ENCODE measurements at regions not wholly inside any gene's neighbourhood (a gene's known extent, or its start where the extent isn't known, plus 50 kb on each side); places are given as distances from the start of the nearest gene placed in this dataset.

DNA sequence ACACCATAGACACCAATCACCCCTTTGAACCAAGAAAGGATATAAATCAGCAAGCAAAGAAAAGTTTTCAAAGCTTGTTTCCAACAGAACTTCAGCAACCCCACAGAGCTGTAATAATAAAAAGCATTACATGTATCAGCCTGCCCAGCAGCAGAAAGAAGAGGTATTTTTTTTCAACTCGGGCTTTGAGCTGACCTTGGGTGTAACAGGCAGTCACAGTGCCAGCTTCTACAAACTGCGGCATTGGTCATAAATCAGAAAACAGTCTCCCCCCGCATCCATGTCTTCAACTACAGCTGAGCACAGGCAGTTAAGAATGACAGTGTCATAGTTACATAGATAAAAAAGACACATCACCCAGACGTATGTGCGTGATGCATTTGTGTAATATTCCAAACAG is 671.0 kb upstream of the SLITRK1 start:
- WGBS, 2 donors, result 21 to 41% methylated on average over 5 of the region's 5 CpGs
- H3K4me1 ChIP-seq, result peaks cover 0 to 6% (median 0%) of the 10 kb centered on the region in 3 donors
- intact Hi-C loops (cut with DNase I), result no loop called here

DNA sequence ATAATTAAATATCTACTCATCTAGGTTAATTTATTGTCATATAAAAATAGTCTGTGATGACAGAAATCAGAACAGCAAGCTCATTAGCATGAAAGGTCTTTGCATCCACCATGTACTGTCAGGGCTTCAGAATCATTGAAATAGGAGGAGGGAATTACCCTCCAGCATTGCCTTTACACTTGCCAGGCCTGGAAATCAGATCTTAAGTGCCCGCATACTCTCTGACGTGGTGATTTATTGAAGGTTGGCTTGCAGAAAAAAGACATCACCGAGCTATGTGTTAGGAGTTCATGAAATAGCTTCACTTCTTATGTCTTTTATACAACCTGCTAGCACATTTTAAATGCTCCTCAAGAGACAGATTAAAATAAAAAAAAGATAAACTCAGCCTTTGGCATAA is 661.7 kb upstream of the SLITRK1 start:
- Histone ChIP-seq H3K36me3 (no peaks in the 10 kb centered on the region), H3K27ac (no peak overlapping the region), H3K9me3 (no peaks in the 10 kb centered on the region), H3K27me3 (no peaks in the 10 kb centered on the region), H3K4me1 (no peaks in the 10 kb centered on the region), H3K4me3 (no peak overlapping the region)
- 80 to 89% methylated on average over 3 of the region's 3 CpGs for WGBS, 2 donors
- DNase-seq, result no peak
- TF ChIP-seq POLR2A (IDR thresholded peaks at IDR 0.05), result no peak
- TF ChIP-seq, protein P1, sequence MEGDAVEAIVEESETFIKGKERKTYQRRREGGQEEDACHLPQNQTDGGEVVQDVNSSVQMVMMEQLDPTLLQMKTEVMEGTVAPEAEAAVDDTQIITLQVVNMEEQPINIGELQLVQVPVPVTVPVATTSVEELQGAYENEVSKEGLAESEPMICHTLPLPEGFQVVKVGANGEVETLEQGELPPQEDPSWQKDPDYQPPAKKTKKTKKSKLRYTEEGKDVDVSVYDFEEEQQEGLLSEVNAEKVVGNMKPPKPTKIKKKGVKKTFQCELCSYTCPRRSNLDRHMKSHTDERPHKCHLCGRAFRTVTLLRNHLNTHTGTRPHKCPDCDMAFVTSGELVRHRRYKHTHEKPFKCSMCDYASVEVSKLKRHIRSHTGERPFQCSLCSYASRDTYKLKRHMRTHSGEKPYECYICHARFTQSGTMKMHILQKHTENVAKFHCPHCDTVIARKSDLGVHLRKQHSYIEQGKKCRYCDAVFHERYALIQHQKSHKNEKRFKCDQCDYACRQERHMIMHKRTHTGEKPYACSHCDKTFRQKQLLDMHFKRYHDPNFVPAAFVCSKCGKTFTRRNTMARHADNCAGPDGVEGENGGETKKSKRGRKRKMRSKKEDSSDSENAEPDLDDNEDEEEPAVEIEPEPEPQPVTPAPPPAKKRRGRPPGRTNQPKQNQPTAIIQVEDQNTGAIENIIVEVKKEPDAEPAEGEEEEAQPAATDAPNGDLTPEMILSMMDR (IDR thresholded peaks at IDR 0.05), result no peak
- intact Hi-C loops (cut with DNase I), result no loop called here

More for the DNA sequence above, 671.0 kb upstream of the SLITRK1 start:
- no peak for DNase-seq
- Histone ChIP-seq H3K27ac (no peak overlapping the region), H3K9me3 (no peaks in the 10 kb centered on the region), H3K4me3 (no peak overlapping the region), H3K36me3 (no peaks in the 10 kb centered on the region), H3K27me3 (no peaks in the 10 kb centered on the region)
- TF ChIP-seq, protein P1 (IDR thresholded peaks at IDR 0.05), result no peak
- TF ChIP-seq POLR2A (IDR thresholded peaks at IDR 0.05), result no peak

DNA sequence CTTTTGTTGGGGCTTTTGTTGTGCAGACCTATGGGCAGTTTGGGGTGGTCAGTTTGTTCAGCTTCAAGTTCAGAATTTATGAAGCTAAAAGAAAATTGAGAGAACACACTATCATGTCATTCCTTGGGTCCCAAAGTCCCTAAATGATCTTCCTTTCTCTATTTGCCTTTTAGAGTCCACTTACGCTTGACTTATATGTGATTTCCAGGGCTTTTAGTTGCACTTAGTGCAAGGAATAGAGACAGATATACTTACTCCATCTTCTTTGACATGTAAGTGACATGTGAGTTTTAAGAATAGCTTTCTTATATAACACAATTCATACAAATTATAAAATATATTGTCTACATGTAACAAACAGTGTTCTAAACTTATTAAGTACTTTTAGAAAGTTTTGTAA is 660.1 kb upstream of the SLITRK1 start:
- Histone ChIP-seq H3K9me3 (no peaks in the 10 kb centered on the region), H3K36me3 (no peaks in the 10 kb centered on the region), H3K27me3 (no peaks in the 10 kb centered on the region), H3K4me1 (no peaks in the 10 kb centered on the region), H3K4me3 (no peak overlapping the region), H3K27ac (no peak overlapping the region)
- intact Hi-C loops (cut with DNase I), result no loop called here
- DNase-seq, result no peak
- no peak for TF ChIP-seq POLR2A (IDR thresholded peaks at IDR 0.05)
- TF ChIP-seq, protein P1 (IDR thresholded peaks at IDR 0.05), result no peak
- WGBS, 2 donors, result 93 to 100% methylated on average over 1 of the region's 1 CpG

DNA sequence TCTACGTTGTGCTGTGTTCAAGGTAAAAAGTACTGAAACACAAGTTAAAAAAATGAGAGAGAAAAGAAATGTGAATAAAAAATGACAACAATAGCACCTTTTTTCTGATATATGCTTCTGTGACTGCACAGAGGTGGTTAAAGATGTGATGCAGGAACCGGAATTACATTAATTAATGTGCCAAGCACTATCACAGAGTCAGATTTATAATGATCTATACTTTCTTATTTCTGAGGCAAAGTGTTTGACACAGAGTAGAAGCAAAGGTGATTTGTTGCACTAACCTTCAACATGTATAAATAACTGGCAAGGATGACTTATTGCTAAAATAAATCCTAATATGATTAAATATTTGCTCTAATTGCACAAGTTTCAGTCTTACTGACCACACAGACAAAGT is 654.6 kb upstream of the SLITRK1 start:
- no peak for DNase-seq
- H3K9me3 ChIP-seq, result no peaks in the 10 kb centered on the region
- no peak for TF ChIP-seq POLR2A (IDR thresholded peaks at IDR 0.05)
- TF ChIP-seq, protein P1 (IDR thresholded peaks at IDR 0.05), result no peak
- 68% methylated on average over 2 of the region's 2 CpGs for WGBS, 2 donors
- no peak overlapping the region for H3K27ac ChIP-seq
- H3K27me3 ChIP-seq, result no peaks in the 10 kb centered on the region
- intact Hi-C loops (cut with DNase I), result no loop called here
- H3K4me3 ChIP-seq, result no peak overlapping the region
- H3K4me1 ChIP-seq, result no peaks in the 10 kb centered on the region
- H3K36me3 ChIP-seq, result no peaks in the 10 kb centered on the region

DNA sequence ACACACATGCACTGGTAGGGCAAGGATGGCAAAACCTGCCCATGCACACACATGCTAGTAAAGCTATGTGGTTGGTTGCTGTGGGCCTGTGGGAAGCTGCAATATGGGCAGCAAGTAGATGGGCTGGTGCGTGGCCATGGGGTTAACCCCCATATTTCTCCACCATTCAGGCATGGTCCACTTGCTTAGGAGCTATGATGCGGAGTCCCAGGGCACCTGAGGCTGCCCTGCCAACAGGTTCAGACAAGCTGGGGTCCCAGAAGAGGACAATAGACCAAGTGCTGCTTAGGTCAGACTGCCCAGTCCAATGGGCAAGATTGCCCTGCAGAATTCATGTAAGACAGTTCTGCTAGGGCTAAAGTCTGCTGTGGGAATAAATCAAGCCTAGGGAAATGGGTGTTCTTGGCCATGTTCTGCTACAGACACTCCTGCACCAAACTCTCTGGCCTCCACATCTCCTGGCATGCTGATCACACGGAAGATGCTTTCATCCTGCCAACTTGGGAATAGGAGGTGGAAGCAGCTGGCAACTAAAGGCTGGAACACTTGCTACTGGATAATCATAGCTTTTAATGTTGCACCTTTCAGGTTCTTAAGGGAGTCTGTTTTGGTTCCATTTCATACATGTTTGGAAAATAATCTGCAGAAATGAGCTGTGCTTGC is 646.3 kb upstream of the SLITRK1 start:
- Histone ChIP-seq H3K27me3 (no peaks in the 10 kb centered on the region), H3K4me1 (no peaks in the 10 kb centered on the region), H3K4me3 (no peak overlapping the region), H3K36me3 (no peaks in the 10 kb centered on the region), H3K27ac (no peak overlapping the region), H3K9me3 (no peaks in the 10 kb centered on the region)
- DNase-seq, result no peak
- no peak for TF ChIP-seq POLR2A (IDR thresholded peaks at IDR 0.05)
- TF ChIP-seq, protein P1 (IDR thresholded peaks at IDR 0.05), result no peak
- WGBS, 2 donors, result 63 to 84% methylated on average over 2 to 3 of the region's 3 CpGs
- intact Hi-C loops (cut with DNase I), result no loop called here

Measured in esophagus squamous epithelium (tissue), 5 donors.